HG02840 (cell line): ENCODE measurements at regions not wholly inside any gene's neighbourhood (a gene's known extent, or its start where the extent isn't known, plus 50 kb on each side); places are given as distances from the start of the nearest gene placed in this dataset.
"Not testable (repeated sequence)": the region's sequence is repeated elsewhere in the genome, so short reads cannot be mapped to it uniquely, and the experiment has no call there.

Experiments used
- ATAC-seq: cut with Tn5 transposase; IDR thresholded peaks from one replicate; pipeline ENCODE4 v1.9.1; 2021; ENCODE audit warnings: mild to moderate bottlenecking, moderate library complexity, moderate number of reproducible peaks; ENCODE audit not compliant: unreplicated experiment, low FRiP score

DNA sequence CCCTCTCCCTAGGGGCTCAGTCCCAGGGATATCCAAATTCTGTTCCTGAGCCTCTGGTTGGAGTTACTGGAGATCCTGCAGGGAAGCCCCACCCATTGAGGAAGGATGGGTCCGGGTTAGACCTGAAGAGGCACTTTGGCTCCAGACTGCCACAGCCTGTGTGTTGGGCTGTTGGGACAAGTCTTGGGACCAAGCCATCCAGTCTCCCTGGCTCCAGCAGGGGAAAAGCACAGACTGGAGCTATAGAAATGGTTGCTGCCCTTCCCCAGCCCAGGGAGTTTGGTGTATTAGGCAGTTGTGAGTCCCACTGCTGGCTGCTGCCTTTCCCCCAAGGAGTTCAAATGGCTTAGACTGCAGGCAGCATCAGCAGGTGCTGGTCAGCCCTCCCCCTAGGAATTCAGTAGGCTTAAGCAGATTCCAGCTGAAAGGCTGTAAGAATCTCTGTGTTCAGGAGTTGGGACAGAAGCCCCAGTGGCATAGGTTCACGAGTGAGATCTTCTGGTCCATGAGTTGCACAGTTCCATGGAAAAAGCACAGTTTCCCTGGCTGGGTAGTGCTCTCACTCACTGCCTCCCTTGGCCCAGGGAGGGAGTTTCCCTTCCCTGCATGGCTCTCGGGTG is 344.0 kb upstream of the EPHA5 start:
- no peak for ATAC-seq

DNA sequence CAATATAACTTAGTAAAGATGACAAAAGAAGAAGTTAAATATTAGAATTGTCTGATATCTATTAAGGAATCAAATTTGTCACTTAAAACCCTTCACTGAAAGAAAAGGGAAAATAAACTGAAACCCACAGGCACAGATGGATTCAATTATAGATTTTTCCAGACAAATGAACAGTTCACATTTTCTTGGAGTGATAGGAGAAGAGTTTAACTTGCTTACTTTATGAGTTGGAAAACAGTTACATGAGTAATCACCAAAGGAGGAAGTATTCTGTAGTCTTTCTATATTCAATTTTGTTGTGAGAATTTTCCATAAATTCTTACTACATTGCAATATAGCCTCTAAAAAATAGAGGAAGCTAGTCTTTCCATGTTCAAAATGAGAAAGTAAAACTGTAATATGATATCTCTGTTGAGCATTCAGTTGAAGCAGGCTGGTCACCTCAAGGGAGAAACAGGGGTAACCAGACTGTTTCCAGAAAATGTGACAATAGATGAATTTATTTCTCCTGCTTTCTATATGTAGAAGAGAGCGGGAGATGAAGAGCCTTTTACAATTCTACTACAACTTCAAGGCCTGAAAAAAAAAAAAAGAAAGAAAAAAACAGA is 330.3 kb upstream of the EPHA5 start:
- no peak for ATAC-seq

DNA sequence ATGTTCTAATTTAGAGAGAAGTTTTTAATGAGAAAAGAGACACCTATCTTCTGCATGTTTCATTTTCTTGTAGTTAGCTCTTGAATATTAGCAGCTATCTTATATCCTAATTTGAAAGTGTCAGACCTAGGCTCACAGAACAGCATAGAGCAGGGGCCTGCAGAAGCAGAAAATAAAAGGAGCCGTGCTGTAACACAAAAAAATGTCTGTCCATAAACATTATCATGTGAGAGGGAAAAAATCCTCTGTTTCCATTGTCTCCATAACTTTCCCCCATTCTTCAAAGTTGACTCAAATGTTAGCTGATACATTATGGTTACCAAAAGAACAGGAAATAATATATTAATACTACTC is 329.2 kb upstream of the EPHA5 start:
- ATAC-seq: no peak

DNA sequence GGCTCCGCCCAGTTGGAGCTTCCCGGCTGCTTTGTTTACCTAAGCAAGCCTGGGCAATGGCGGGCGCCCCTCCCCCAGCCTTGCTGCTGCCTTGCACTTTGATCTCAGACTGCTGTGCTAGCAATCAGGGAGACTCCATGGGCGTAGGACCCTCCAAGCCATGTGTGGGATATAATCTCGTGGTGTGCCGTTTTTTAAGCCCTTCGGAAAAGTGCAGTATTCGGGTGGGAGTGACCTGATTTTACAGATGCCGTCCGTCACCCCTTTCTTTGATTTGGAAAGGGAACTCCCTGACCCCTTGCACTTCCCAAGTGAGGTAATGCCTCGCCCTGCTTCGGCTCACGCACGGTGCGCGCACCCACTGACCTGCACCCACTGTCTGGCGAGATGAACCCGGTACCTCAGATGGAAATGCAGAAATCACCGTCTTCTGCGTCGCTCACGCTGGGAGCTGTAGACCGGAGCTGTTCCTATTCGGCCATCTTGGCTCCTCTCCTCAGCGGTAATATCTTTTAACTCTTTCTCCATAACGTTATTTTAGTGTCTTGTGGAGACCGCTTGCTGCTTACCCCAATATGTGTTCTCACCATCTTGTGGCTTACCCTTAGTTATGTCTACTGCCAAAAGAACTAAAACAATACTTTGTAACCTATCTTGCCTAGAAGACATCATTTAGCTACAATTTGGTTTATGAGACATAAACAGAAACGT is 328.7 kb upstream of the EPHA5 start:
- not testable (repeated sequence) for ATAC-seq

DNA sequence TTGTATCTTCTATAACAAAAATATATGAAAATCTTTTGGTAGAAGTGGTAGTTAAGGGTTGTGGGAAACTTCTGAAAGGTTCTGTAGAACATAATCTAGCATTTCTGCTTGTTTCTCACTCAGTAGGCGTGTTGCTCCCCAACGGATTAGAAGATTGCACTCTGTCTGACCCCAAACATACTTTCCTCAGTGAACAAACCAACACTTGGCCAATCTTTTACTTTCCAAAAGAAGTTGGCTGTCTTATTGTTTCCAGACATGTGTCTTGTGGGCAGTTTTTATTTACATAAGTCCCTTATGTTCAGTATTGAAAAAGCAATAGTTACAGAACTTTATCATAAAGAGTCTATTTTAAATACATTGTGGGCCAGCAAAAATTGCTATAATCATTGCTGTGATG is 312.8 kb upstream of the EPHA5 start:
- no peak for ATAC-seq

DNA sequence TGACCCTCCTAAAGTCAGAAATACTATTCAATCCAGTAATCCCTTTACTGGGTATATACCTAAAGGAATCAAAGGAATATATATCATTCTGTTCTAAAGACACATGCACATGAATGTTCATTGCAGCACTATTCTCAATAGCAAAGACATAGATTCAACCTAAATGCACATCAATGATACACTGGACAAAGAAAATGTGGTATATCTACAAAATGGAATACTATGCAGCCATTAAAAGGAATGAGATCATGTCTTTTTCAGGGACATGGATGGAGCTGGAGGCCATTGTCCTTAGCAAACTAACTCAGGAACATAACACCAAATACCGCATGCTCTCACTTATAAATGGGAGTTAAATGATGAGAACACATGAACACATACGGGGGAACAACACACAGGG is 306.0 kb upstream of the EPHA5 start:
- no peak for ATAC-seq

DNA sequence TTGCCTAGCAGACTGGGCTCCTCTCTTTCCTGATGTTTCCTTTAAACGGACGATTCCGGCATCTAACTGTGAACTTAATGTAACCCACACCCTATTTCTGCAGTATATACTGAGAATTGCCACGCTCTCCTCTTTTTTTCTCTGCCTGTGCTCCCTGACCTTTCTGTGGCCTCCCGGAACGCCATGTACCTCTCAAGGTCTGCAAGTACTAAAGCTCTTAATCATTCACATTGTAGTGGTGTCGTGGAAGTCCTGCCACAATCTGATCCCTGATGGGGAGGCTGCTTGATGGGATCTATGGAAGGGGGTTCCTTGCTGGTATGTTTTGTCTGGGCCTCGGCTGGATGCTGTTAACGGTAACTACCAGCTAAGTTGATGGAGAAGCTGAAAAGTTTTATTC is 302.9 kb upstream of the EPHA5 start:
- ATAC-seq: no peak

DNA sequence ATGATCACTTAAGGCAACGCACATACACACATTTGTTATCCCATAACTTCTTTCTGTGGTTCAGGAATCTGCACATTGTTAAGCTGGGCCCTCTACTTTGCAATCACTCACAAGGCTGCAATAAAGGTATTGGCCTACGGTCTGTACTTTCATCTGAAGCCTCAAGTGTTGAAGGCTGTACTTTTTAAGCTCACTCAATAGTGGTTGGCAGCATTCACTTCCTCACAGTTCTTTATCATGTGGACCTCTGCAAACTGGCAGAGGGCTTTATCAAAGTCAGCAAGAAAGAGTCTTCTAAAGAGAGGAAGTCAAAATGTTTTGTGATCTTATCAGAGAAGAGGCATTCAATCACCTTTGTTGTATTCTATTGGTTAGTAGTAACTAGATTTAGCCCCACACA is 301.4 kb upstream of the EPHA5 start:
- ATAC-seq: no peak

DNA sequence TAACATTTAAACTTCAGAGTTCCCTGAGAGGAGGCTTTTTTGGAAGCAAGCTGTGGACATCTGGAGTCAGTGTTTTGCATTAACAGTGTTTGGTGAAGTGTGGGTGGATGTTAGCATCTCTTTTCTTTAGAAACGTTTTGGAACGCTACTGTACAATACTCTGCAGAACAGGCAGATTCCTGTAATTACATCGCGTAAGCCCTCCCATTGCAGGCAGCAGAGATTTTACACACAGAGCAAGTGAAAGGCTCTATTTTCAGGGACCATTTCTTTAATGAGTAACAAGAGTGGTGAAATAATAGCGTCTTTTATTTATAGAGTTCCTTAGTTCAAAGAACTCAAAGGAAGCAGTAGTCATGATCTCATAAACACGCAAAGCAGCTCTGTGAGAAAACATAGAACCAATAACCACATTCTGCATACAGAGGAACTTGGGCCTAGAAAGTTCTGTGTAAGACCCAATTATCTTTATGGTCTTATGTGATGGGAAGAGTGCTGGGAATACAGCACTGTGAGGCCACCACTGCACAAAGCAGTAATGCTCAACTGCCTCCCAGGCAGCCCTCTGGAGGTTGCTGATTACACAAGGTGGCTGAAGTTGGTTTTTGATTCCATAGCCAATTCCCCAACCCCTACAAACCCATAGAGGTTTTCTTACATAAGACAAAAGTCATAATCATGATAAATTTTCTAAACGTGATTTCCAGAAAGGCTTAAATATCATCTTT is 298.7 kb upstream of the EPHA5 start:
- no peak for ATAC-seq

DNA sequence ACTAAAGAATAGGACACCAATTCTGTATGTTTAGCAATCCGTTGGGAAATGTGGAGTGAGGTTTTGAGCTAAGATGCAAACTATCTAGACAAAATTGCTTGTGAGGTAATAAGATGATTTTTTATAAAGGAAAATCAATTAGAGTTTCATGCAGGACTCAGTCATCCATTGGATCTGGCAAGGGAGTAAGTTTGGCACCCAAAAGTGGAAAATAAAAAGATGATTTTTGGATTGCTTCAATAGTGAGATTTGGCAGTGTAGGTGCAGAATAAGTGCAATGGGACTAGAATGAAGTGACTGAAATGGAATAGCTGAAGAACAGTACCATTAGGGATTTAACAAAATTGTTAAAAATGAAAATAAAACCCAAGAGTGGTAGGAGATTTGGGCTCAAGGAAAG is 290.5 kb upstream of the EPHA5 start:
- no peak for ATAC-seq

DNA sequence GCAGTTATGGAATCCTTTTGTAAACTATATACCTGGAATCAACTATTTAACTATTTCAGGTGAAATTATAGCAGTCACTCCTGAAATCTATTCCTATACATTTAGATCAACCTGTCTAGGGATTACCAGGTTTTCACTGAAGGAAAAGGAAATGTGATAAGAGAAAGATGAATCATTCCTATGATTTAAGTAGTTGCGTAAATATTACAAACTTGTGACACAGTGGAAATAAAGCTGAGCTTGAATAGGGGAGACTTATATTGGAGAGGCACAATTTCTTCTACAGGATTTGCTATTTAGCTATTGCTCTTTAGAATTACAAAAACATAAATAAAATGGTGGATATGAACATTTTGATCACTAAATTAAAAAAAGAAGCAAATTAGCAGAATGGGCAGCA is 284.1 kb upstream of the EPHA5 start:
- no peak for ATAC-seq

DNA sequence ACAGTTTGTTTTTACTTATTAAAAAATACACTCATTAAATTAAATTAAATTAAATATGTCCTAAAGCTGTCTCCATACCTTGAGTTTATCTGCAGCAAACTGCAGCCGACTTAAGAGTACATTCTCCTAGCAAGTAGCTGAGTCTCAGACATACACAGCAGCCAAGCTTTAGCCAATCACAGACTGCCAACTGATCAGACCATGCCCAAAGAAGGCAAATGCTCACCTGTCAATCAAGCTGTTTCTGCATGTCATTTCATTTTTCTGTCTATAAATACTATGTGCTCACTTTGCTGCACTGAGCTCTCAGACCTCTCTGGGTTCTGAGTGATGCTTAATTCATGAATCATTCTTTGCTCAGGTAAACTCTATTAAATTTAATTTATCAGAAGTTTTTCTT is 280.9 kb upstream of the EPHA5 start:
- no peak for ATAC-seq

DNA sequence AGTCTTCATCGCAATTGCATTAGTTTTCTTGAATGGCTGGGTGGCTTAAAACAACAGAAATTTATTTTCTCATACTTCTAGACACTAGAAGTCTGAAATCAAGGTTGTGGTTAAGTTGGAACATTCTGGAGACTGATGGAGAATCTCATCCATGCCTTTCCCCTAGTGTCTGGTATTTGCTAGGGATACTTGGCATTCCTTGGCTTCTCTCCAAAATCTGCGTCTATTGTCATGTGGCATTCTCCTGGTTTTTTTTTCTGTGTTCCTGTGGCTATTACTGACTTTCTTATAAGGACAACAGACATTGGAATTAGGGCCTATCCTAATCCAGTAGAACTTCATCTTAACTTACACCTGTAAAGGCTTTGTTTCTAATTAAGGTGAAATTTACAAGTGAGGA is 272.8 kb upstream of the EPHA5 start:
- ATAC-seq: no peak

DNA sequence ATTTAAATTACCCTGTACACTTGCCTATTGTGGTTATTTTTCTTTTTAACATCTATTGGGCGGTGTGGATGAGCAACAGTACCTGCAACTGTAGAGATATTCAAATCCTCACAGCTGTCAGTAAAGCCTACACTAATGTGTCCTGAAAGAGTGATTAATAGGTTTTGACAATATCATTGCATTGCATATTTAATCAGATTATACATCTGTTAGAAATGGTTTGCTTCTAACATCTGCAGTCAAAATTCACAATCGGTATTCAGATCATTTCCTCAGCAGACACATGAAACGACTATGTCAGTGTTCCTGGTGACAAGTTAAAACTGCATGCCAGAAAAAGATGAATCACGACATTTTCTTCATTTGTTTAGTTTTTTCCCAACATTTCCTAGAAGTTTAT is 254.6 kb upstream of the EPHA5 start:
- ATAC-seq: no peak

DNA sequence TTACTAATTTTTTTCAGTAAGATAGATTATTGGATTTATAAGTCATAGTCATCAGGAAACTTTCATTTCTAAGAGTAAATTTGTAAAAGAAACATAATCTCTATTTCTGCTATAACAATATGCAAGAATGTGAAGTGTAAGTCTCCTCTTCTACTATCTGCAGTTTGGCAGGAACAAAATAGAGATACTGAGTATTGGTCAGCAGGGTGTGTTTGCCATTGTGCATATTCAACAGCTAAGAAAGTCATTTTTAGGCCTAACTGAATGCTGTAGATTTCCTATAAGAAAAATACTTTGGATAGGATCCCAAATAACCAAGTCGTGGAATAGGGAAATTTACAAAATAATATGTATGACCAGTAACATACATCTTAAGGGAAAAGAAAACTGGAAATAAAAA is 253.3 kb upstream of the EPHA5 start:
- ATAC-seq: no peak

DNA sequence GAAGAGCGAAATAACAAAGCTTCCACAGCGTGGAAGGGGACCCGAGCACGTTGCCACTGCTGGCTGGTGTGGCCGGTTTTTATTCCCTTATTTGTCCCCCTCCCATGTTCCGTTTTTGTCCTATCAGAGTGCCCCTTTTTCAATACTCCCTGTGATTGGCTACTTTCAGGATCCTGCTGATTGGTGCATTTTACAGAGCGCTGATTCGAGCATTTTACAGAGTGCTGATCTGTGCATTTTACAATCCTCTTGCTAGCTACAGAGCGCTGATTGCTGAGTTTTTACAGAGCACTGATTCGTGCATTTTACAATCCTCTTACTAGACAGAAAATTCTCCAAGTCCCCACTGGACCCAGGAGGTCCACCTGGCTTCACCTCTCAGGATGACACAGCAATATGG is 250.9 kb upstream of the EPHA5 start:
- ATAC-seq: no peak

DNA sequence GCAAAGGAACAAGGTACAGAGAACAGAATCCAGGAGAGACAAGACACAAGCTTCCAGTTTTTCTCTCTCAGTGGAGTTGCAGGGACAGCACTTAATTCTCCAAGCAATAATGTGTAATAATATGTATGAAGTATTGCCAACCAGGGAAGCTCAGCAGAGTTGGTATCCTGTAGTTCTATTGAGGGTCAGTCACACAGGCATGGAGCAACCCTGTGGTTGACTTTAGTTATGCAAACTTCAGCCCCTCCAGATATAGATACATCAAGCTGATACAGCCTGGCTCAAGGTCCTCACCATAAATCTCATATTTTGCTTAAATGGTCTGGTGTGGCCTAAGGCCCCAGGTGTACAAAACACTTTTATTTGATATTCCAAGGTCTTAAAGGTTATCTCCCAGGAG is 248.6 kb upstream of the EPHA5 start:
- ATAC-seq: no peak

DNA sequence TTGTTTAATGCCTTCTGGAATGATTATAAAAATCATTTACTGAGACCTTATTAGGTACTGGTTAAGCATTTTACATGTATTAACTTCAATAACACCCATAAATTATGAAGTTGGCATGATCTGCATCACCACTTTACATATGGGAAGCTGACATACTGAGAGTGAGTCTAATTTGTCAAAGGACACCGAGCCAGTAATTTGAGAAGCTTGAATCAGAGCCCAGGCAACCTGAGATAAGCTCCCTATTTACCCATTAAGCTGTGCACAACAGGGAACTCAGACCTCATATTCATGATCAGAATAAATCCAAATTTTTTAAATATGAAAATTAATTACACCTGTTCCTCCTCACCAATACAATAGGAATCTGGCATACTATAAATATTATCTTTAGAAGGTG is 247.9 kb upstream of the EPHA5 start:
- no peak for ATAC-seq

DNA sequence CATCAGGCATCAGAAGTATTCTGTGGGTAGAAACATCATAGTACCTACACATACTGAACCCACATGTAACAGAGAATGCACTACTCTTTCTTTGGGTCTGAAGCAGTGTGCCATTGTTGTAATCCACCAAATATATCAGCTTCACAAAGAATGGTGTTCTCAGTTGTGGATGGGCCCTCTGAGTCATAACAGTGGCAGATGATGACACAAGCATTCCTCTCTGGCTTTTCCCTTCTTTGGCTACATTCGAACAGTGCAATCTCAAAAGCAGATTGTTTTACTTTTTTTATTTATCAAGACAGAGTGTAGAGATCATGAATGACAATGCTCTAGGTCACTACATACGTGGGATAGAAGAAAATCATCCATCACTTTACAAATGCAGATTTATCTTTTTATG is 247.2 kb upstream of the EPHA5 start:
- no peak for ATAC-seq

DNA sequence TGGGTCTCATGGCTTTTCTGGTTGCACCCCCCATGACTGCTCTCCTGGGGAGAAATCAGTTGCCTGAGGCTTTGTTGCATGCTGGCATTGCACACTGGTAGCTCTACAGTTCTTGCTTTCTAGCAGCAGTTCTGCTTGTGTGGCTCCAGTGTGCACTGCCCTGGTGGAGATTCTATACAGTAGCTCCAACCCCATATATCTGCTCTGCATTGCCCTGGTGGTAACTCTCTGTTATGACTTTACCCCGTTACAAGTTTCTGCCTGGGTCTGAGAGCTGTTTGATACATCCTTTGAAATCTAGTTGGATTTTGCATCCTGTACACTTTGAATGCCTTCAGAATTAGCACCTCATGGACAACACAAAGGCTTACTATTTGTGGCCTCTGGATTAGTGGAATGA is 241.4 kb upstream of the EPHA5 start:
- no peak for ATAC-seq

DNA sequence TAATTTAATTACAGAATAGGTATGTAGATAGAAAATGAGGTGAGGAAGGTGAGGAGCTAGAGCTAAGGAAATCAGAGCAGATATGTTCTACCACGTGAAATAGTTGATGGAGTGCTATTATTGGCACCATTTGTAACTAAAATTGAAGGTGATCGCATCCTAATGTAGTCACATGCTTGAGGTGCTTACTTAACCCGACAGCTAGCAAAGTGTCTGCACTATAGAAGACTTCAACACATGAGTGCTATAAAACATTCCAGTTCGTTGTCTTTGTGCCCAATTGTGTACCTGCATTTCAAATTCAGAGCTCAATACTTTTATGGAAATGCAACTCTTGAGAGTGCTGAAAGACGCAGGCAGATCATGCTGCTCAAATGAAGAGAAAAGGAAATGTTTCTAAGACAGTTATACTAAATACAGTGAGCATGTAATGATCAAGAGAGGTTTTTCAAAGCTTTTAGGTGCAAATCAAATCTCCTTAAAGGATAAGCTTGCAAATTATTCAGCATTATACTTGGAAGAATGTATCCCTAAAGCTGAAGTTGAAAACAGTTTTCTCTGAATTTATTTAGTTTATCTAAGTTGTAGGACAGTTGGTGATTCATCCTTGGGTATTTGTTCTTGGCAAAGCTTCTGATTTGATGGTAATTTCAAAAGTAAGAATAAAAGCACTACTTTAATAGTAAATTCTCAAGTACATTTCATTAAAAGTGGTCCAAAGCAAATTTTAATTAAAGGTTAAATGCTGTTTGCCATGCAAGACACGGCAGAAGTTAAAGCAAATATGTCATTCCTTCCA is 223.9 kb upstream of the EPHA5 start:
- ATAC-seq: no peak
